Common myeloid progenitor, CD34-positive (primary cell): ENCODE measurements at regions not wholly inside any gene's neighbourhood (a gene's known extent, or its start where the extent isn't known, plus 50 kb on each side); places are given as distances from the start of the nearest gene placed in this dataset.

Source experiments
- CTCF ChIA-PET: fragments of 350-600 bp; sonication (Branson Sonifier 250); formaldehyde crosslinking; loops from one replicate; lab custom pipeline; 2021; ENCODE audit warnings: antibody characterized with exemption; lab: Charles Lee
- POLR2A ChIA-PET: fragments of 350-600 bp; sonication (Branson Sonifier 250); formaldehyde crosslinking; loops from one replicate; lab custom pipeline; 2021; ENCODE audit warnings: antibody characterized with exemption; lab: Charles Lee
- DNase-seq, 3 donors: peaks; one replicate each; pipeline versions ENCODE4 v3.0.0 to v3.0.0-alpha.2; 2013
- H3K27ac ChIP-seq, 2 experiments: 1 replicate in 1 of 2; 2 replicates in 1 of 2; pipeline ENCODE4 v1.7.0; 2013; ENCODE audit warnings: inconsistent platforms in 2 of 2, low read length in 2 of 2, mild to moderate bottlenecking in 2 of 2, low read depth in 1 of 2, moderate library complexity in 1 of 2; ENCODE audit not compliant: severe bottlenecking in 2 of 2, insufficient read depth in 1 of 2, poor library complexity in 1 of 2
- H3K27me3 ChIP-seq, 5 experiments: replicated peaks in 2 of 5; 1 replicate in 3 of 5; 2 replicates in 2 of 5; pipeline versions ENCODE4 v1.6.1 to v1.7.0; 2013; ENCODE audit warnings: low read length in 4 of 5, mild to moderate bottlenecking in 2 of 5, moderate library complexity in 2 of 5, inconsistent platforms in 1 of 5; ENCODE audit not compliant: insufficient read depth in 5 of 5, control insufficient read depth in 4 of 5
- H3K36me3 ChIP-seq, 4 experiments: 1 replicate in 2 of 4; 2 replicates in 2 of 4; pipeline versions ENCODE4 v1.6.1 to v1.7.0; 2013; ENCODE audit warnings: low read length in 3 of 4, control low read depth in 1 of 4, mild to moderate bottlenecking in 1 of 4; ENCODE audit not compliant: control insufficient read depth in 4 of 4, insufficient read depth in 4 of 4
- H3K4me1 ChIP-seq, 4 experiments: 1 replicate in 3 of 4; 2 replicates in 1 of 4; pipeline versions ENCODE4 v1.6.1 to v1.7.1; 2013; ENCODE audit warnings: low read length in 3 of 4, mild to moderate bottlenecking in 3 of 4, control low read depth in 1 of 4, inconsistent platforms in 1 of 4, moderate library complexity in 1 of 4; ENCODE audit not compliant: control insufficient read depth in 4 of 4, insufficient read depth in 4 of 4; ENCODE audit errors: control extremely low read depth in 1 of 4
- H3K4me3 ChIP-seq, 7 experiments: 1 replicate in 4 of 7; 2 replicates in 3 of 7; pipeline versions ENCODE4 v1.5.1 to v1.7.0; 2013; ENCODE audit warnings: mild to moderate bottlenecking in 7 of 7, low read length in 6 of 7, moderate library complexity in 6 of 7, inconsistent platforms in 2 of 7, low read depth in 2 of 7, control low read depth in 1 of 7; ENCODE audit not compliant: insufficient read depth in 4 of 7, control insufficient read depth in 1 of 7; ENCODE audit errors: extremely low read depth in 1 of 7
- H3K9me3 ChIP-seq, 5 experiments: 1 replicate in 4 of 5; 2 replicates in 1 of 5; pipeline versions ENCODE4 v1.6.1 to v1.7.1; 2013; ENCODE audit warnings: low read length in 4 of 5, mild to moderate bottlenecking in 2 of 5, inconsistent platforms in 1 of 5, low read depth in 1 of 5, moderate library complexity in 1 of 5; ENCODE audit not compliant: control insufficient read depth in 4 of 5, insufficient read depth in 2 of 5; ENCODE audit errors: control extremely low read depth in 1 of 5
- WGBS: methylation state at CpG from one replicate; pipeline ENCODE4 v1.1.5; 2013; ENCODE audit not compliant: insufficient coverage; 5-methylcytosine and 5-hydroxymethylcytosine counted together

GRCh38 chr1:201609661-201610318 lies 70.9 kb downstream of the NAV1 start:
- DNase-seq = no peak
- H3K27ac ChIP-seq = no peak overlapping the region
- peaks cover 0 to 6% (median 3%) of the 10 kb centered on the region in 4 experiments for H3K36me3 ChIP-seq
- H3K4me1 ChIP-seq = peaks cover 0 to 28% (median 14%) of the 10 kb centered on the region in 4 experiments
- H3K4me3 ChIP-seq = no peak overlapping the region
- POLR2A ChIA-PET = interaction anchor here (0.6 kb wide), 1 partner anchor 56 kb away, joined by 3 read pairs; no protein-coding TSS in a partner anchor
- CTCF ChIA-PET = interaction anchor here (0.8 to 2.1 kb wide), 6 partner anchors 8 to 95 kb away, joined by 3 to 6 read pairs (median 4); no protein-coding TSS in a partner anchor
- no peaks in the 10 kb centered on the region for H3K27me3 ChIP-seq
- H3K9me3 ChIP-seq = no peaks in the 10 kb centered on the region
- 80% methylated on average over 3 of the region's 5 CpGs for WGBS

GRCh38 chr1:201610858-201611257 lies 71.9 kb downstream of the NAV1 start:
- POLR2A ChIA-PET = no interaction called here
- peaks cover 0 to 28% (median 14%) of the 10 kb centered on the region in 4 experiments for H3K4me1 ChIP-seq
- H3K9me3 ChIP-seq = no peaks in the 10 kb centered on the region
- DNase-seq = no peak
- no peak overlapping the region for H3K27ac ChIP-seq
- CTCF ChIA-PET = interaction anchor here (0.5 to 2.1 kb wide), 3 partner anchors 10 to 429 kb away, joined by 3 to 6 read pairs (median 3); no protein-coding TSS in a partner anchor
- WGBS = 45% methylated on average over 3 of the region's 3 CpGs
- peaks cover 0 to 5% (median 3%) of the 10 kb centered on the region in 4 experiments for H3K36me3 ChIP-seq
- H3K4me3 ChIP-seq = no peak overlapping the region
- H3K27me3 ChIP-seq = no peaks in the 10 kb centered on the region

DNA sequence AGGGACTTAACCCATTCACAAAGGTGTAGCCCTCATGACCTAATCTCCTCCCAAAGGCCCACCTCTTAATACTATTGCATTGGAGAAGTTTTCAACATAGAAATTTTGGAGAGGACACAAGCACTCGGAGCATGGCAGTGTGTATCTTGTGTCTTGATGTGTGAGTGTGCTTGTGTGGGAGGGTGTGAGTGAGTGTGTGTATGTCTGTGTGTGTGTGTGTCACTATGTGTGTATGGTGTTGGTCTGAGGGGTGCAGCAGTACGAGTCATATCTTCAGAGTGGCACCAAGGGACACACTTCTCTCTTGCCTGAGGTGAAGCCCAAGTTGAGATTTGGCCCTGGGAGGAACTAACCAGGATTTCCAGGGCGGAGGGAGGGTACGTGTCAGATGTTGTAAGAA lies 73.7 kb downstream of the NAV1 start:
- Histone ChIP-seq H3K36me3 (peaks cover 0 to 3% (median 1%) of the 10 kb centered on the region in 4 experiments), H3K27me3 (no peaks in the 10 kb centered on the region), H3K27ac (no peak overlapping the region), H3K4me1 (peaks cover 0 to 28% (median 14%) of the 10 kb centered on the region in 4 experiments), H3K4me3 (no peak overlapping the region), H3K9me3 (no peaks in the 10 kb centered on the region)
- ChIA-PET CTCF (no interaction called here), POLR2A (no interaction called here)
- 87% methylated on average over 3 of the region's 4 CpGs for WGBS
- DNase-seq = no peak

DNA sequence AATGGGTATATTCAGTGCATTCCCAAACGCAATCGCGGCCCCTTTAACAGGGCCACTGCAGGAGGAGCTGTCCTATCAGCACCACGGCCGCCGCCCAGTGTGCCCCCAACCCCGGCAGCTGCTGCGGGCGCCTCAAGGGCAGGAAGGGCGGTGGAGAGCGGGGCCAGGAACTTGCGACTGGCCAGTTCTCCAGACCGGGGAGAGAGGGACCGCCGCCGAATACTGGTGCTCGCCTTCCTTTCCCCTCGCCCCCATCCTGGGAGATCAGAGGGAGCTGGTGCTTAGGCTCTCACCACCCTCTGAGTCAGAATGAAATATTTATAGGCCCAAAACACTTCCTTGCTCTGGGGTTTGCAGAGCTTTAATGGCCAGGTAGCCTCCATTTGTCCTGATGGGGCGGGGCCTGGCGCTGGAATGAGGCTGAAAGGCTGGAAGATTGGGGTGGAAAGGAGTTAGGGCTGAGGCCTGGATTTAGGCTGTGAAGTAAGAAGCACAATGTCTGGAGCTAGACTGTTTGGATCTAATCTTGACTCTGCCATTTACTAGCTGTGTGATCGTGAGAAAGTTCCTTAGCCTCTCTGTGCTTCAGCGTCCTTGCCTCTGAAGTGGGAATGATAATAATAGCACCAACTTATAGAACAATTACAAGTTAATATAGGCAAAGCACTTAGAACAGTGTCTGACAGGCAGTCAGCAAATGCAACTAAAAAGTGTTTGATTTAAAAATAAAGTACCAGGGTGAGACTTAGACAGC lies 75.5 kb downstream of the NAV1 start:
- ChIA-PET CTCF (interaction anchor here (0.6 to 1.0 kb wide), 3 partner anchors 34 to 414 kb away, joined by 3 to 4 read pairs (median 3); no protein-coding TSS in a partner anchor), POLR2A (interaction anchor here (0.6 kb wide), 2 partner anchors 964 to 989 kb away, joined by 3 to 6 read pairs; no protein-coding TSS in a partner anchor)
- WGBS = 45% methylated on average over 20 of the region's 22 CpGs
- H3K4me3 ChIP-seq = no peak overlapping the region
- H3K9me3 ChIP-seq = no peaks in the 10 kb centered on the region
- no peaks in the 10 kb centered on the region for H3K27me3 ChIP-seq
- H3K36me3 ChIP-seq = no peaks in the 10 kb centered on the region
- no peak overlapping the region for H3K27ac ChIP-seq
- H3K4me1 ChIP-seq = peaks cover 0 to 21% (median 14%) of the 10 kb centered on the region in 4 experiments
- peak in 2 of 3 donors; percentile 36 to 63 for DNase-seq

GRCh38 chr1:201617157-201617556 lies 78.2 kb downstream of the NAV1 start:
- Histone ChIP-seq H3K9me3 (no peaks in the 10 kb centered on the region), H3K4me3 (no peak overlapping the region), H3K27me3 (no peaks in the 10 kb centered on the region), H3K36me3 (no peaks in the 10 kb centered on the region), H3K4me1 (peaks cover 0 to 3% (median 1%) of the 10 kb centered on the region in 4 experiments), H3K27ac (no peak overlapping the region)
- POLR2A ChIA-PET = no interaction called here
- CTCF ChIA-PET = no interaction called here
- WGBS = no CpG with 5 or more reads among the region's 3 CpGs
- DNase-seq = no peak

DNA sequence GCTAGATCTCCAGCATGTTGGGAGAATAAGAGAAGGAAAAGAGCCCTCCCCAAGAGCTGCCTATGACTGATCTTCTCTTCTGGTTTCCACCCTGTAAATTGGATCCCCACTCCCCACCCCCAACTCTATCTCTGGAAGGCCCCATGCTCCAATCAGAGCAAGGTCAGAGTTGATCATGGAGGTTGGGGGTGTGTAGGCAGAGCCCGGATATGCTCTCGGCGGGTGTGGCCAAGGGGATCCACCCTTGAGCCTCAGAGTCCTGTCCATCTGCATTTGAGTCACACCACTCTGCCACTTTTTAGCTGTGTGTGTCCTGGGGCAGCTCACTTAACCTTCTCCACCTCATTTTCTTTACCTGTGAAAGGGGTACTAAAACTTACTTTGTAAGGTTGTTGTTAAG lies 79.5 kb downstream of the NAV1 start:
- H3K27me3 ChIP-seq = no peaks in the 10 kb centered on the region
- H3K36me3 ChIP-seq = peaks cover 0 to 8% (median under 1%) of the 10 kb centered on the region in 4 experiments
- POLR2A ChIA-PET = no interaction called here
- H3K4me3 ChIP-seq = no peak overlapping the region
- CTCF ChIA-PET = interaction anchor here (1.2 to 1.6 kb wide), 2 partner anchors 86 to 87 kb away, joined by 3 to 6 read pairs; no protein-coding TSS in a partner anchor
- no peak for DNase-seq
- WGBS = no CpG with 5 or more reads among the region's 3 CpGs
- H3K27ac ChIP-seq = no peak overlapping the region
- peaks cover 0 to 3% (median 1%) of the 10 kb centered on the region in 4 experiments for H3K4me1 ChIP-seq
- no peaks in the 10 kb centered on the region for H3K9me3 ChIP-seq
